CD14-positive monocyte (primary cell): ENCODE measurements at regions not wholly inside any gene's neighbourhood (a gene's known extent, or its start where the extent isn't known, plus 50 kb on each side); places are given as distances from the start of the nearest gene placed in this dataset.

ENCODE experiments used
- DNase-seq, 3 donors: peaks; one replicate each; pipeline ENCODE4 v3.0.0-alpha.2; 2011 to 2022
- H2AFZ ChIP-seq: 2 replicates; pipeline ENCODE4 v1.6.0; 2012; ENCODE audit warnings: mild to moderate bottlenecking, low read depth, low read length, inconsistent platforms; ENCODE audit not compliant: insufficient read depth, poor library complexity, severe bottlenecking
- H3K27ac ChIP-seq, 2 donors: 1 replicate in 1 of 2; 2 replicates in 1 of 2; pipeline ENCODE4 v1.5.1; 2012 to 2013; ENCODE audit warnings: low read length in 2 of 2, control low read depth in 1 of 2, inconsistent platforms in 1 of 2, low read depth in 1 of 2, mild to moderate bottlenecking in 1 of 2
- H3K27me3 ChIP-seq, 2 donors: one replicate each; pipeline versions ENCODE4 v1.6.0 to v1.6.1; 2011 to 2013; ENCODE audit warnings: low read length in 2 of 2; ENCODE audit not compliant: control insufficient read depth in 2 of 2, insufficient read depth in 2 of 2
- H3K36me3 ChIP-seq, 2 donors: replicated peaks in 1 of 2; 1 replicate in 1 of 2; 2 replicates in 1 of 2; pipeline versions ENCODE4 v1.5.1 to v1.6.1; 2012 to 2013; ENCODE audit warnings: low read length in 2 of 2, control low read depth in 1 of 2, inconsistent platforms in 1 of 2, mild to moderate bottlenecking in 1 of 2; ENCODE audit not compliant: insufficient read depth in 2 of 2, control insufficient read depth in 1 of 2
- H3K4me1 ChIP-seq, 2 donors: 1 replicate in 1 of 2; 2 replicates in 1 of 2; pipeline versions ENCODE4 v1.5.1 to v1.6.1; 2012 to 2013; ENCODE audit warnings: low read length in 2 of 2, control low read depth in 1 of 2, inconsistent platforms in 1 of 2, mild to moderate bottlenecking in 1 of 2, moderate library complexity in 1 of 2; ENCODE audit not compliant: insufficient read depth in 2 of 2, control insufficient read depth in 1 of 2
- H3K4me2 ChIP-seq: replicated peaks from 2 replicates; pipeline ENCODE3; 2012; ENCODE audit warnings: low read length, moderate library complexity, mild to moderate bottlenecking; ENCODE audit not compliant: poor library complexity, severe bottlenecking; ENCODE audit errors: extremely low read depth
- H3K4me3 ChIP-seq, 3 experiments: fragments of 200-600 bp in 1 of 3; sonication (generic) in 1 of 3; replicated peaks in 1 of 3; 1 replicate in 2 of 3; 2 replicates in 1 of 3; pipeline ENCODE4 v1.5.1; 2011 to 2013; ENCODE audit warnings: low read length in 3 of 3, mild to moderate bottlenecking in 3 of 3, control low read depth in 2 of 3, low read depth in 2 of 3, inconsistent platforms in 1 of 3, moderate library complexity in 1 of 3
- H3K79me2 ChIP-seq: 2 replicates; pipeline ENCODE4 v1.6.0; 2012; ENCODE audit warnings: mild to moderate bottlenecking, control low read depth, inconsistent platforms, low read length, moderate library complexity; ENCODE audit not compliant: insufficient read depth
- H3K9ac ChIP-seq: 2 replicates; pipeline ENCODE4 v1.6.0; 2017; ENCODE audit warnings: low read length, mild to moderate bottlenecking; ENCODE audit not compliant: insufficient read depth, poor library complexity, severe bottlenecking
- H3K9me3 ChIP-seq, 2 donors: replicated peaks in 1 of 2; 1 replicate in 1 of 2; 2 replicates in 1 of 2; pipeline versions ENCODE4 v1.5.1 to v1.6.1; 2012 to 2013; ENCODE audit warnings: low read length in 2 of 2, control low read depth in 1 of 2; ENCODE audit not compliant: control insufficient read depth in 1 of 2, insufficient read depth in 1 of 2
- H4K20me1 ChIP-seq: 2 replicates; pipeline ENCODE4 v1.6.0; 2012; ENCODE audit warnings: mild to moderate bottlenecking, low read length, control low read depth, moderate library complexity; ENCODE audit not compliant: insufficient read depth
- H3K27ac Mint-ChIP-seq, 7 donors: one replicate each; pipeline ENCODE4 v1.8.0; 2020; ENCODE audit warnings: mild to moderate bottlenecking in 7 of 7, mixed read lengths in 7 of 7, moderate library complexity in 6 of 7, inconsistent platforms in 2 of 7
- H3K27me3 Mint-ChIP-seq, 3 donors: one replicate each; pipeline ENCODE4 v1.8.0; 2021 to 2022; ENCODE audit warnings: low read depth in 3 of 3, mild to moderate bottlenecking in 3 of 3, mixed read lengths in 3 of 3, moderate library complexity in 3 of 3, inconsistent platforms in 1 of 3
- H3K36me3 Mint-ChIP-seq, 2 donors: one replicate each; pipeline ENCODE4 v1.8.0; 2020; ENCODE audit warnings: mixed read lengths in 2 of 2, inconsistent platforms in 1 of 2, mild to moderate bottlenecking in 1 of 2
- H3K4me1 Mint-ChIP-seq: one replicate; pipeline ENCODE4 v1.8.0; 2020; ENCODE audit warnings: mild to moderate bottlenecking, mixed read lengths
- H3K4me3 Mint-ChIP-seq, 2 donors: one replicate each; pipeline ENCODE4 v1.8.0; 2020; ENCODE audit warnings: mild to moderate bottlenecking in 2 of 2, mixed read lengths in 2 of 2, moderate library complexity in 1 of 2
- H3K9me3 Mint-ChIP-seq, 7 donors: one replicate each; pipeline ENCODE4 v1.8.0; 2020 to 2022; ENCODE audit warnings: mixed read lengths in 7 of 7, mild to moderate bottlenecking in 6 of 7, moderate library complexity in 6 of 7, inconsistent platforms in 2 of 7
- WGBS: methylation state at CpG from one replicate; pipeline ENCODE4 v1.1.5; 2013; ENCODE audit warnings: missing lambda C conversion rate; ENCODE audit not compliant: insufficient coverage; 5-methylcytosine and 5-hydroxymethylcytosine counted together
- intact Hi-C, 2 donors: fragments of 100-400 bp; cut with micrococcal nuclease; formaldehyde crosslinking; loops; one replicate each; pipeline versions ENCODE4 v1.15.0 to v1.15.1; 2023
- TF ChIP-seq, protein P1 (sequence below): fragments of 200-600 bp; IDR thresholded peaks from one replicate; pipeline ENCODE4 v1.8.0; 2022; ENCODE audit warnings: antibody characterized with exemption, mild to moderate bottlenecking

- no peak overlapping the region for H3K27ac ChIP-seq
- TF ChIP-seq, protein P1, sequence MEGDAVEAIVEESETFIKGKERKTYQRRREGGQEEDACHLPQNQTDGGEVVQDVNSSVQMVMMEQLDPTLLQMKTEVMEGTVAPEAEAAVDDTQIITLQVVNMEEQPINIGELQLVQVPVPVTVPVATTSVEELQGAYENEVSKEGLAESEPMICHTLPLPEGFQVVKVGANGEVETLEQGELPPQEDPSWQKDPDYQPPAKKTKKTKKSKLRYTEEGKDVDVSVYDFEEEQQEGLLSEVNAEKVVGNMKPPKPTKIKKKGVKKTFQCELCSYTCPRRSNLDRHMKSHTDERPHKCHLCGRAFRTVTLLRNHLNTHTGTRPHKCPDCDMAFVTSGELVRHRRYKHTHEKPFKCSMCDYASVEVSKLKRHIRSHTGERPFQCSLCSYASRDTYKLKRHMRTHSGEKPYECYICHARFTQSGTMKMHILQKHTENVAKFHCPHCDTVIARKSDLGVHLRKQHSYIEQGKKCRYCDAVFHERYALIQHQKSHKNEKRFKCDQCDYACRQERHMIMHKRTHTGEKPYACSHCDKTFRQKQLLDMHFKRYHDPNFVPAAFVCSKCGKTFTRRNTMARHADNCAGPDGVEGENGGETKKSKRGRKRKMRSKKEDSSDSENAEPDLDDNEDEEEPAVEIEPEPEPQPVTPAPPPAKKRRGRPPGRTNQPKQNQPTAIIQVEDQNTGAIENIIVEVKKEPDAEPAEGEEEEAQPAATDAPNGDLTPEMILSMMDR: no peak
- no CpG with 5 or more reads among the region's 2 CpGs for WGBS
- intact Hi-C loops: no loop called here
- no peaks in the 10 kb centered on the region for H3K79me2 ChIP-seq
- no peaks in the 10 kb centered on the region for H3K36me3 ChIP-seq
- Mint-ChIP-seq H3K27ac (no peak overlapping the region), H3K36me3 (no peaks in the 10 kb centered on the region), H3K27me3 (peaks cover 0 to 3% (median 0%) of the 10 kb centered on the region in 3 donors), H3K4me3 (no peak overlapping the region), H3K9me3 (peaks cover 0 to 16% (median 1%) of the 10 kb centered on the region in 7 donors), H3K4me1 (no peaks in the 10 kb centered on the region)
- H3K9ac ChIP-seq: no peak overlapping the region
- no peaks in the 10 kb centered on the region for H4K20me1 ChIP-seq
- no peak overlapping the region for H3K4me3 ChIP-seq
- no peak for DNase-seq
- no peak overlapping the region for H3K4me2 ChIP-seq
- no peaks in the 10 kb centered on the region for H3K27me3 ChIP-seq
- H3K4me1 ChIP-seq: no peaks in the 10 kb centered on the region
- no peak overlapping the region for H2AFZ ChIP-seq
- H3K9me3 ChIP-seq: no peaks in the 10 kb centered on the region
These were observed 178.7 kb upstream of the STEAP1 start for GRCh38 chr7:89975577-89975976.

- Histone ChIP-seq H3K36me3 (no peaks in the 10 kb centered on the region), H3K27me3 (no peaks in the 10 kb centered on the region), H2AFZ (no peak overlapping the region), H3K27ac (no peak overlapping the region), H3K9me3 (peaks cover 4% of the 10 kb centered on the region in 2 donors), H3K4me2 (no peak overlapping the region), H3K4me3 (no peak overlapping the region), H4K20me1 (no peaks in the 10 kb centered on the region), H3K9ac (no peak overlapping the region), H3K79me2 (no peaks in the 10 kb centered on the region), H3K4me1 (no peaks in the 10 kb centered on the region)
- Mint-ChIP-seq H3K4me1 (no peaks in the 10 kb centered on the region), H3K27me3 (peaks cover 0 to 2% (median 1%) of the 10 kb centered on the region in 3 donors), H3K36me3 (no peaks in the 10 kb centered on the region), H3K4me3 (no peak overlapping the region), H3K27ac (no peak overlapping the region), H3K9me3 (peaks cover 5 to 16% (median 8%) of the 10 kb centered on the region in 7 donors)
- no peak for DNase-seq
- intact Hi-C loops: loop anchor here in 1 of 2 donors (10.0 kb wide), 1 partner anchor 633 kb away; no protein-coding TSS in a partner anchor
- TF ChIP-seq, protein P1: no peak
- WGBS: no CpG with 5 or more reads among the region's 3 CpGs
These were observed 166.6 kb upstream of the STEAP1 start for GRCh38 chr7:89987665-89988064.
